GM12892 (cell line): ENCODE measurements at regions not wholly inside any gene's neighbourhood (a gene's known extent, or its start where the extent isn't known, plus 50 kb on each side); places are given as distances from the start of the nearest gene placed in this dataset.

ENCODE experiments used
- POLR2A ChIP-seq: IDR thresholded peaks from 2 replicates; pipeline ENCODE4 v1.6.1; 2011; ENCODE audit warnings: low read depth, low read length, control low read depth
- POLR2AphosphoS5 ChIP-seq: IDR thresholded peaks from 2 replicates; pipeline ENCODE4 v1.6.1; 2011; ENCODE audit warnings: low read depth, low read length, control low read depth
- TAF1 ChIP-seq: IDR thresholded peaks from 2 replicates; pipeline ENCODE4 v1.6.1; 2011; ENCODE audit warnings: low read depth, mild to moderate bottlenecking, control low read depth, low read length, borderline replicate concordance

GRCh38 chr12:60921541-60921940 is 1325.7 kb downstream of the SLC16A7 start:
- TF ChIP-seq POLR2A (no peak), POLR2AphosphoS5 (no peak), TAF1 (no peak)
